ENCODE measurements at regions not wholly inside any gene's neighbourhood (a gene's known extent, or its start where the extent isn't known, plus 50 kb on each side); places are given as distances from the start of the nearest gene placed in this dataset.
"Not testable (repeated sequence)": the region's sequence is repeated elsewhere in the genome, so short reads cannot be mapped to it uniquely, and the experiment has no call there.

- DNase-seq (ENCODE audit: low read depth): peak; percentile 62
These were observed 242.0 kb upstream of the MDGA2 start for GRCh38 chr14:47917344-47917954.

GRCh38 chr14:47901141-47901540, 225.7 kb upstream of the MDGA2 start:
- not testable (repeated sequence) for DNase-seq (ENCODE audit: low read depth)

DNA sequence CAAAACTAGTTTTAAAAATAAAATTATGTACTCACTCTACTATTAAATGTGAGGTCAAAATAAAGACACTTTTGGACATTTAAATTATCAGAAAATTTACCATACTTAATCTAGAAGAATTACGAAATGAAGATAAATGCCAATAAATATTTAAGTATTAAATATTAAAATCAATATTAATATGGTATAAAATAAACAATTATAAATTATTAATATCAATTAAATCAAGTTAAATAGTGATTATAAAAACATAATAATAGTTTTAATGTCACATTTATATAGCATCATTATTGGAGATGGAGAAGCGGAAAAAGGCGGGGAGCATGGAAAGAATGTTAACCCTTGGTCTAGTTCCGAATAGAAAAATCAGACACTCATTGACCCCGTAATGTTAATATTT, 224.3 kb upstream of the MDGA2 start:
- no peak for DNase-seq (ENCODE audit: low read depth)

- DNase-seq (ENCODE audit: low read depth): no peak
These were observed 198.9 kb upstream of the MDGA2 start for GRCh38 chr14:47874350-47874749.

DNA sequence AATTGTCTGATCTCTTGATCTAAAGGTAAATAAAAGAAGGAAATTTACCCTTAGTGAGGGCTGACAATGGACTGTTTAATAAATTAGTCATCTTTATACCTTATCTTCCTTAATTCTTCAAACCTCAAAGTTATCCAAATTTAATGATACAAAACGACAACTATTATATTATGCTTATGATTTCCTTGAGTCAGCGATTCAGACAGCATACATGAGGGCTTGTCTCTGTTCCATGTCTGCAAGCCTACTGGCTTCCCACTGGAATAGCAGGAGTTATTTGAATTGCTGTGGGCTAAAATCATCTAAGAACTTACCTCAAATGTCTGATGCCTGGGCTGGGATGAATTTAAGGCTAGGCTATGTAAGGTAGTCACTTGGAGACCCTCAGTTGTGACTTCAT, 197.2 kb upstream of the MDGA2 start:
- DNase-seq (ENCODE audit: low read depth): no peak

DNA sequence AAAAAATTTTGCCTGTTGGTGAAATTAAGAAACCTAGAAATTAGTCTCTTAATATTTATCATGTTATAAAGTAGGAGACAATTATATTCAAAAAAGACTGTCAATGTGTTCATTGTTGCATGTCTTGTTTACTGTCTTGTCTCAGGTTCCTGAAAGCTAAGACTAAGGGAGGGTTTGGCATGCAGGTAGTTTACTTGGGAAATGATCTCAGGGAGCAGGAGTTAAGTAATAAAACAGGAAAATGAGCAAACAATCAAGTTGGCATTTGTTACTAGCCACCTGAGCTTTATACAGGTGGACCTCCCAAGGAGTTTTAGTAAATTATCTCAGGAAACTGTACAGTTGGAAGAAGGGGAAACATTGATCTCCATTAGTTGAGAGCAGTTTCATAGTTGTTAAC, 188.0 kb upstream of the MDGA2 start:
- DNase-seq (ENCODE audit: low read depth): no peak

- no peak for DNase-seq (ENCODE audit: low read depth)
These were observed 182.2 kb upstream of the MDGA2 start for GRCh38 chr14:47857646-47858045.

- no peak for DNase-seq (ENCODE audit: low read depth)
These were observed 176.9 kb upstream of the MDGA2 start for GRCh38 chr14:47852278-47852677.

GRCh38 chr14:47846008-47846407, 170.6 kb upstream of the MDGA2 start:
- DNase-seq (ENCODE audit: low read depth): no peak

DNA sequence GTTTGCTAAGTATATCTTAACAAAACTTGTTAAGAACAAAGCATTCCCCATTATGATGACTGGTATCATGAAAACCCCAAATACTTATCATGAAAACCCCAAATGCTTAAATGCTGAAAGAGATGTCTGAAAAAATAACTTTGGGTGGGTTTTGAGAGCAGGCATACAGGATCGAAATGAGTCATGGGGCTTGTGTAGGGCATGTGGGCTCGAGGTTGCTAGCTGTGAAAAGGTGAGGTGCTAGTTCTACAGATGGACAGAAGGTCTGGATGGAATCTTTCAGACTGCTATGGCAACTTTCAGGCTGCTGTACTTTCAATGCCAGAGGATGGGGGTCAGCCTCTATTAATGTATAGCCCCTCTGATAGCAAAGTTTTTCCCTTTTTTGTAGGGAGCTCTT, 167.8 kb upstream of the MDGA2 start:
- DNase-seq (ENCODE audit: low read depth): no peak

DNA sequence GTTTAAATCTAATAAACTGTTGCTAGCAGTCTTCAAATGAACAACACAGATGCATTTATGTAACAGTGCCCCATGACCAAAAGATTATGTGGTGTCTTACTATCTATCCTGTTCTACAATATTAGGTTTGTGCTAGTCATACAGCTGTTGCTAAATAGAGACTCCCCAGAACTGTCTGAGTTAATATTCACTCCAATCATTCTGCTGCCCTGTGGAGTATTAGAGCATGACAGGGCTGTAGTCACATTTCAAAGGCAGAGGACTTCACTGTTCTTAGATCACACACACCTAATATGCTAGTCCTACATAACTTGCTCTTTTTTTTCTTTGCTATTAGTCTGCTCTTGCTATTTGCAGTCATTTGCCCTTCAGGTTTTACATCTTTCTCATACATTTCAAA, 157.6 kb upstream of the MDGA2 start:
- DNase-seq (ENCODE audit: low read depth): no peak

GRCh38 chr14:47826809-47827208, 151.4 kb upstream of the MDGA2 start:
- DNase-seq (ENCODE audit: low read depth): peak; percentile 49

- peak; percentile 13 for DNase-seq (ENCODE audit: low read depth)
These were observed 146.9 kb upstream of the MDGA2 start for GRCh38 chr14:47822326-47822725.

GRCh38 chr14:47821135-47821534, 145.7 kb upstream of the MDGA2 start:
- DNase-seq (ENCODE audit: low read depth): peak; percentile 62

GRCh38 chr14:47790477-47790876, 115.1 kb upstream of the MDGA2 start:
- peak; percentile 87 for DNase-seq (ENCODE audit: low read depth)

GRCh38 chr14:47785058-47785457, 109.7 kb upstream of the MDGA2 start:
- no peak for DNase-seq (ENCODE audit: low read depth)

- no peak for DNase-seq (ENCODE audit: low read depth)
These were observed 103.2 kb upstream of the MDGA2 start for GRCh38 chr14:47778631-47779030.

GRCh38 chr14:47772652-47773051, 97.2 kb upstream of the MDGA2 start:
- no peak for DNase-seq (ENCODE audit: low read depth)

- no peak for DNase-seq (ENCODE audit: low read depth)
These were observed 87.9 kb upstream of the MDGA2 start for GRCh38 chr14:47763188-47763854.

- no peak for DNase-seq (ENCODE audit: low read depth)
These were observed 71.6 kb upstream of the MDGA2 start for GRCh38 chr14:47746986-47747385.

- DNase-seq (ENCODE audit: low read depth): no peak
These were observed 68.8 kb upstream of the MDGA2 start for GRCh38 chr14:47744155-47744554.

DNA sequence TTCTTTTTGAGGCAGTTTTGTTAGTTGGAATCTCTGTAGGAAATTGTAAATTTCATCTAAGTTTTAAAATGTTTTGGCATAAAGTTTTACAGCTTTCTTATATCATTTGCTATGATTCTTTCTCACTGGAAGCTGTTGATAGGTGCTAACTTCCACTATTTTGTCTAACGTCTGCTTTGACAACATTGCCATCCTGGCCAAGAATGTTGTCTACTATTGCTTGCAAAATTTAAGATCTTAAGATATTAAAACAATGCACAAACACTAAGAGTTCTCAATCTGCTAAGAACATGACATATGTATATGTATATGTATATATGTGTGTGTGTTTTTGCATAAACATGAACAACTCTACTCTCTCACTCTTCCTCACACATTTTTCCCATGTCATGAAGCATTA, 64.1 kb upstream of the MDGA2 start:
- DNase-seq (ENCODE audit: low read depth): no peak

DNA sequence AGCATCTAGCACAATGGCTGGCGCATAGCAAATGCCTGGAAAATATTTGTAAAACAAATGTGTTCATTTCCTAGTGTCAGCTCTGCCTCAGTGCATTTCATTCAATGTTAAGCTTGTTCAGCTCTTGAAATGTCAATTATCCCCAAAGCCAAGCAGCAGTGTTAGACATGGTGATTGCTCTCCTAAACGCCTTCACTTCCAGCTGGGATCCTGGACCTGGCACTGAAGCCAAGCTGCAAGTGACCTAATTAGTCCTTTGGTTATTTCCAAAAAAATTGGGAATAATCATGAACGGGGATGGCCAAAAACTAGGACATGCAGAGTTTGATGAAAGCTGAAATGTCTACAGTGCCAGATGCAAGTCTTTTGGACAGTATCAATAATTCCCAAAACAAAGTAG, 54.9 kb upstream of the MDGA2 start:
- DNase-seq (ENCODE audit: low read depth): no peak
